WTC11 (cell line): ENCODE measurements at regions not wholly inside any gene's neighbourhood (a gene's known extent, or its start where the extent isn't known, plus 50 kb on each side); places are given as distances from the start of the nearest gene placed in this dataset.

Source experiments
- ATF1 ChIP-seq: sonication (generic); formaldehyde crosslinking; IDR thresholded peaks from 2 replicates; pipeline ENCODE4 v1.8.1; 2023; ENCODE audit warnings: mild to moderate bottlenecking, moderate library complexity, missing genetic modification reagents
- CBFB ChIP-seq: sonication (generic); formaldehyde crosslinking; IDR thresholded peaks from 2 replicates; pipeline ENCODE4 v1.8.1; 2022; ENCODE audit warnings: mild to moderate bottlenecking, low read depth, missing genetic modification reagents
- CREB1 ChIP-seq: sonication (generic); formaldehyde crosslinking; IDR thresholded peaks from 2 replicates; pipeline ENCODE4 v1.8.0; 2023; ENCODE audit warnings: mild to moderate bottlenecking, missing genetic modification reagents
- EMX1 ChIP-seq: fragments of 250-450 bp; sonication (Bioruptor Pico); IDR thresholded peaks from 2 replicates; pipeline ENCODE4 v1.8.0; 2021; ENCODE audit warnings: mild to moderate bottlenecking
- FOXJ3 ChIP-seq: sonication (generic); formaldehyde crosslinking; IDR thresholded peaks from 2 replicates; pipeline ENCODE4 v1.9.0; 2021; ENCODE audit warnings: missing genetic modification reagents, mild to moderate bottlenecking, borderline replicate concordance
- JUN ChIP-seq: sonication (generic); formaldehyde crosslinking; IDR thresholded peaks from 2 replicates; pipeline ENCODE4 v1.8.0; 2023; ENCODE audit warnings: mild to moderate bottlenecking, missing genetic modification reagents
- MAX ChIP-seq: sonication (generic); formaldehyde crosslinking; IDR thresholded peaks from 2 replicates; pipeline ENCODE4 v1.8.0; 2022; ENCODE audit warnings: mild to moderate bottlenecking, missing genetic modification reagents
- NFE2L1 ChIP-seq: sonication (generic); formaldehyde crosslinking; IDR thresholded peaks from 2 replicates; pipeline ENCODE4 v1.8.1; 2023; ENCODE audit warnings: missing genetic modification reagents
- NR1H2 ChIP-seq: sonication (generic); formaldehyde crosslinking; IDR thresholded peaks from 2 replicates; pipeline ENCODE4 v1.9.0; 2021; ENCODE audit warnings: mild to moderate bottlenecking, moderate library complexity, missing genetic modification reagents
- ZBTB43 ChIP-seq: sonication (generic); formaldehyde crosslinking; IDR thresholded peaks from 2 replicates; pipeline ENCODE4 v1.8.1; 2023; ENCODE audit warnings: mild to moderate bottlenecking, missing genetic modification reagents
- ZNF121 ChIP-seq: sonication (generic); formaldehyde crosslinking; IDR thresholded peaks from 2 replicates; pipeline ENCODE4 v1.8.0; 2023; ENCODE audit warnings: missing genetic modification reagents
- TF ChIP-seq, protein P1 (sequence below): fragments of 200-600 bp; IDR thresholded peaks from 2 replicates; pipeline ENCODE4 v1.8.0; 2022; ENCODE audit warnings: antibody characterized with exemption

GRCh38 chr3:171979081-171979480, 60.3 kb upstream of the FNDC3B start:
- TF ChIP-seq, protein P1, sequence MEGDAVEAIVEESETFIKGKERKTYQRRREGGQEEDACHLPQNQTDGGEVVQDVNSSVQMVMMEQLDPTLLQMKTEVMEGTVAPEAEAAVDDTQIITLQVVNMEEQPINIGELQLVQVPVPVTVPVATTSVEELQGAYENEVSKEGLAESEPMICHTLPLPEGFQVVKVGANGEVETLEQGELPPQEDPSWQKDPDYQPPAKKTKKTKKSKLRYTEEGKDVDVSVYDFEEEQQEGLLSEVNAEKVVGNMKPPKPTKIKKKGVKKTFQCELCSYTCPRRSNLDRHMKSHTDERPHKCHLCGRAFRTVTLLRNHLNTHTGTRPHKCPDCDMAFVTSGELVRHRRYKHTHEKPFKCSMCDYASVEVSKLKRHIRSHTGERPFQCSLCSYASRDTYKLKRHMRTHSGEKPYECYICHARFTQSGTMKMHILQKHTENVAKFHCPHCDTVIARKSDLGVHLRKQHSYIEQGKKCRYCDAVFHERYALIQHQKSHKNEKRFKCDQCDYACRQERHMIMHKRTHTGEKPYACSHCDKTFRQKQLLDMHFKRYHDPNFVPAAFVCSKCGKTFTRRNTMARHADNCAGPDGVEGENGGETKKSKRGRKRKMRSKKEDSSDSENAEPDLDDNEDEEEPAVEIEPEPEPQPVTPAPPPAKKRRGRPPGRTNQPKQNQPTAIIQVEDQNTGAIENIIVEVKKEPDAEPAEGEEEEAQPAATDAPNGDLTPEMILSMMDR: no peak
- TF ChIP-seq MAX (CRISPR knock-in tag): no peak
- TF ChIP-seq EMX1 (CRISPR knock-in tag): no peak
- TF ChIP-seq JUN (CRISPR knock-in tag): no peak
- TF ChIP-seq FOXJ3: no peak
- no peak for TF ChIP-seq ATF1 (CRISPR knock-in tag)
- TF ChIP-seq NR1H2 (CRISPR knock-in tag): no peak
- TF ChIP-seq ZBTB43 (CRISPR knock-in tag): no peak
- TF ChIP-seq NFE2L1 (CRISPR knock-in tag): no peak
- TF ChIP-seq ZNF121 (CRISPR knock-in tag): no peak
- no peak for TF ChIP-seq CREB1 (CRISPR knock-in tag)
- TF ChIP-seq CBFB (CRISPR knock-in tag): no peak
